HUES48 (cell line): ENCODE measurements at regions not wholly inside any gene's neighbourhood (a gene's known extent, or its start where the extent isn't known, plus 50 kb on each side); places are given as distances from the start of the nearest gene placed in this dataset.

Experiments used
- H3K27ac ChIP-seq: one replicate; pipeline ENCODE4 v1.7.0; 2013; ENCODE audit warnings: low read depth, low read length, inconsistent platforms
- H3K27me3 ChIP-seq: 2 replicates; pipeline ENCODE4 v1.6.1; 2013; ENCODE audit warnings: mild to moderate bottlenecking, low read length; ENCODE audit not compliant: control insufficient read depth, insufficient read depth
- H3K36me3 ChIP-seq: 2 replicates; pipeline ENCODE4 v1.6.1; 2013; ENCODE audit warnings: low read length; ENCODE audit not compliant: control insufficient read depth, insufficient read depth
- H3K4me1 ChIP-seq: 2 replicates; pipeline ENCODE4 v1.6.1; 2013; ENCODE audit warnings: mild to moderate bottlenecking, low read length; ENCODE audit not compliant: control insufficient read depth, insufficient read depth
- H3K4me3 ChIP-seq: 2 replicates; pipeline ENCODE4 v1.5.1; 2013; ENCODE audit warnings: mild to moderate bottlenecking, low read depth, low read length
- H3K9ac ChIP-seq: 2 replicates; pipeline ENCODE4 v1.6.1; 2013; ENCODE audit warnings: mild to moderate bottlenecking, low read depth, low read length, moderate library complexity
- H3K9me3 ChIP-seq: 2 replicates; pipeline ENCODE4 v1.6.1; 2013; ENCODE audit warnings: low read length; ENCODE audit not compliant: control insufficient read depth, insufficient read depth

GRCh38 chr13:59126474-59126873 is 1037.3 kb downstream of the DIAPH3 start:
- Histone ChIP-seq H3K4me1 (no peaks in the 10 kb centered on the region), H3K4me3 (no peak overlapping the region), H3K9ac (no peak overlapping the region), H3K9me3 (no peaks in the 10 kb centered on the region), H3K36me3 (no peaks in the 10 kb centered on the region), H3K27ac (no peak overlapping the region), H3K27me3 (no peaks in the 10 kb centered on the region)

GRCh38 chr13:59133903-59134302 is 1029.8 kb downstream of the DIAPH3 start:
- H3K4me1 ChIP-seq: peaks cover 11% of the 10 kb centered on the region
- no peak overlapping the region for H3K4me3 ChIP-seq

DNA sequence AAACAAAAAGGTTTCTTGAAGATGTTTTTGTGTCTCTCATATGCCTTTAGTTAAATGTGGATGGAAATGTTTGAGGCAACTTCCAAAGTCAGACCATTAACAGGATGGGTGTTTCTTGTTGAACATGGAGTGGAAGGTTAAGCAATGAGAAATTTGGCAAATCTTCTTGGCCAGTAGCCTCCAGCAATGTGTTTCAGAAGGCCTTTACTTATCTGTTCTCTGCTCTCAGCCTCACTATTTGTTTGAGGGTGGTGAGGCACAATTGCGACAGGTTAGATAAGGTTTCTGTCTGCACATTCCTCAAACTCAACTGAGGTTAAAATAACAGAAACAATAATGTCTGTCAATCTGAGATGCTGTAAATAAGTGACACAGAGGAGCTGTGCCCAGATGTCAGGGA is 1019.0 kb downstream of the DIAPH3 start:
- H3K4me1 ChIP-seq: no peaks in the 10 kb centered on the region

More at GRCh38 chr13:59133903-59134302, 1029.8 kb downstream of the DIAPH3 start:
- no peaks in the 10 kb centered on the region for H3K36me3 ChIP-seq
- H3K27ac ChIP-seq: no peak overlapping the region
- no peak overlapping the region for H3K9ac ChIP-seq
- no peaks in the 10 kb centered on the region for H3K9me3 ChIP-seq
- no peaks in the 10 kb centered on the region for H3K27me3 ChIP-seq

GRCh38 chr13:59145381-59145780 is 1018.3 kb downstream of the DIAPH3 start:
- Histone ChIP-seq H3K27ac (no peak overlapping the region), H3K27me3 (no peaks in the 10 kb centered on the region), H3K36me3 (no peaks in the 10 kb centered on the region), H3K4me1 (no peaks in the 10 kb centered on the region), H3K4me3 (no peak overlapping the region), H3K9ac (no peak overlapping the region), H3K9me3 (no peaks in the 10 kb centered on the region)

More for the DNA sequence above, 1019.0 kb downstream of the DIAPH3 start:
- H3K27me3 ChIP-seq: no peaks in the 10 kb centered on the region
- H3K9me3 ChIP-seq: no peaks in the 10 kb centered on the region
- no peak overlapping the region for H3K27ac ChIP-seq
- no peak overlapping the region for H3K4me3 ChIP-seq
- H3K9ac ChIP-seq: no peak overlapping the region
- H3K36me3 ChIP-seq: no peaks in the 10 kb centered on the region

GRCh38 chr13:59157181-59157580 is 1006.5 kb downstream of the DIAPH3 start:
- H3K9ac ChIP-seq: no peak overlapping the region
- no peak overlapping the region for H3K4me3 ChIP-seq
- H3K9me3 ChIP-seq: no peaks in the 10 kb centered on the region
- no peak overlapping the region for H3K27ac ChIP-seq
- H3K4me1 ChIP-seq: no peaks in the 10 kb centered on the region
- no peaks in the 10 kb centered on the region for H3K27me3 ChIP-seq
- H3K36me3 ChIP-seq: no peaks in the 10 kb centered on the region

- no peak overlapping the region for H3K9ac ChIP-seq
- no peak overlapping the region for H3K4me3 ChIP-seq
- H3K9me3 ChIP-seq: no peaks in the 10 kb centered on the region
- H3K36me3 ChIP-seq: no peaks in the 10 kb centered on the region
- peaks cover 5% of the 10 kb centered on the region; the same call in 1 of the 2 replicates for H3K4me1 ChIP-seq
- no peaks in the 10 kb centered on the region for H3K27me3 ChIP-seq
- no peak overlapping the region for H3K27ac ChIP-seq
Observed at GRCh38 chr13:59166174-59166573, 997.6 kb downstream of the DIAPH3 start.

DNA sequence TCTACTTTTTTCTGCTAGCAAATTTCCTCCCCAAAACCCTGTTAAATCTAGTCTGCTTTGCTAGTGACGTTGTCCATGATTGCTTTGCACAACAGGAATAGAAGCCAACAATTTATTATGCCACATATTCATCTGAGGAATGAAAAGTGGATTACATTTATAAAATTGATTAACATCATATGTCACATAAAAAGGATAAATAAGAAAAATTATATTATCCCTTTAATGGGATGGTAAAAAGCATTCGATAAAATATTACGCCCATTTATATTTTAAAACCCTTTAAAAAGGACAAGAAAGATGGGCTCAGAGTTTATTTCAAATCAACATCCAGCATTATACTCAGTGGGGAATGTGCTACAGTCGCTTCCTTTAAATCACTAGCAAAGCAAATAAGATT is 991.7 kb downstream of the DIAPH3 start:
- H3K27me3 ChIP-seq: no peaks in the 10 kb centered on the region
- H3K4me1 ChIP-seq: peaks cover 10% of the 10 kb centered on the region; the same call in 1 of the 2 replicates
- H3K9ac ChIP-seq: no peak overlapping the region
- H3K36me3 ChIP-seq: no peaks in the 10 kb centered on the region
- H3K9me3 ChIP-seq: no peaks in the 10 kb centered on the region
- H3K4me3 ChIP-seq: no peak overlapping the region
- H3K27ac ChIP-seq: no peak overlapping the region

DNA sequence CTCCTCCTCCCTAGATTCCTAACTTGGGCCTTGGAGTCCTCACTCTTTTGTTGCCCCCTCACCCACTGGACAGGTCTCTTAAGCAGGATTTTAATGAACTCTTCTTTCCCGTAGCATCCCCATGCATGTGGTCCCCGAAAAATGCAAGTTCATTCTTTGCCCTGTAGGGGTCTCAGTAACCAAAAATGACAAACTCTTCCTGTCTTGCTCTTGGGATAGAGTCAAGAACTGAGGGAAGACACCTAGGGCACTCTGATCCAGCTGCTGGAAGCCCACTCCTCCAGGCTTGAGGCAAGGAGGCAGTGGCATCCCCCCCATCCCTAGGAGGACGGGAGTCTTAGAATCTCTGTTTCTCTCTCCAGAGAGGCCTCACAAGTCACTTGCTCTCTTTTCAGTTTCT is 987.0 kb downstream of the DIAPH3 start:
- Histone ChIP-seq H3K4me3 (no peak overlapping the region), H3K27me3 (no peaks in the 10 kb centered on the region), H3K9me3 (no peaks in the 10 kb centered on the region), H3K27ac (no peak overlapping the region), H3K4me1 (0 out of 2 replicates have a peak, but pooled peaks cover 4% of the 10 kb centered on the region), H3K9ac (no peak overlapping the region), H3K36me3 (no peaks in the 10 kb centered on the region)

GRCh38 chr13:59178344-59178743 is 985.4 kb downstream of the DIAPH3 start:
- no peaks in the 10 kb centered on the region for H3K9me3 ChIP-seq
- no peaks in the 10 kb centered on the region for H3K36me3 ChIP-seq
- no peaks in the 10 kb centered on the region for H3K27me3 ChIP-seq
- H3K4me3 ChIP-seq: no peak overlapping the region
- H3K9ac ChIP-seq: no peak overlapping the region
- H3K27ac ChIP-seq: no peak overlapping the region
- H3K4me1 ChIP-seq: 0 out of 2 replicates have a peak, but pooled peaks cover 4% of the 10 kb centered on the region

- Histone ChIP-seq H3K27ac (no peak overlapping the region), H3K27me3 (no peaks in the 10 kb centered on the region), H3K4me3 (no peak overlapping the region), H3K9ac (no peak overlapping the region), H3K36me3 (no peaks in the 10 kb centered on the region), H3K9me3 (no peaks in the 10 kb centered on the region), H3K4me1 (no peaks in the 10 kb centered on the region)
Observed at GRCh38 chr13:59182241-59182640, 981.5 kb downstream of the DIAPH3 start.

- H3K9ac ChIP-seq: no peak overlapping the region
- no peaks in the 10 kb centered on the region for H3K27me3 ChIP-seq
- H3K27ac ChIP-seq: no peak overlapping the region
- no peaks in the 10 kb centered on the region for H3K4me1 ChIP-seq
- H3K9me3 ChIP-seq: no peaks in the 10 kb centered on the region
- H3K36me3 ChIP-seq: no peaks in the 10 kb centered on the region
- H3K4me3 ChIP-seq: no peak overlapping the region
Observed at GRCh38 chr13:59197397-59197796, 966.3 kb downstream of the DIAPH3 start.

DNA sequence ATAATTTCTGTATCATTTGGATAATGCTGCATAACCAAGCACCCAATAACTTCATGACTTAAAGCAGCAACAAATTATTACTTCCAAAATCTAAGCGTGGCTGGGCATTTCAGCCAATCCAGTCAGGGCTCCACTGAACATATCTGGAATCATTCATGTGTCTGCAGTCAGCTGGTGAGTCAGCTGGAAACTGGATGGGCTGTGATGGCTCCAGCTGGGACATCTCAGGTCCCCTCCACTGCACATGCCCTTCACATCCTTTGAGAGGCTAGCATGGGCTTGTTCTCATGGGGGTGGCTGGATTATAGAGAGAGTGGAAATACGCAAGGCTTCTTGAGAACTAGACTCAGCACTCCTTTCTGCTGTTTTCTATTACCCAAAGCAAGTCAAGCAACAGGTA is 961.9 kb downstream of the DIAPH3 start:
- Histone ChIP-seq H3K9ac (no peak overlapping the region), H3K27me3 (no peaks in the 10 kb centered on the region), H3K36me3 (no peaks in the 10 kb centered on the region), H3K9me3 (no peaks in the 10 kb centered on the region), H3K27ac (no peak overlapping the region), H3K4me3 (no peak overlapping the region), H3K4me1 (no peaks in the 10 kb centered on the region)
